Hepatocyte (in vitro differentiated cells): ENCODE measurements at regions not wholly inside any gene's neighbourhood (a gene's known extent, or its start where the extent isn't known, plus 50 kb on each side); places are given as distances from the start of the nearest gene placed in this dataset.
"Not testable (repeated sequence)": the region's sequence is repeated elsewhere in the genome, so short reads cannot be mapped to it uniquely, and the experiment has no call there.

Experiments used
- CTCF ChIP-seq: fragments of 200-600 bp; sonication (generic); IDR thresholded peaks from 2 replicates; pipeline ENCODE4 v1.5.1; 2016; ENCODE audit warnings: antibody characterized with exemption, mild to moderate bottlenecking; ENCODE audit not compliant: poor library complexity
- EZH2 ChIP-seq: fragments of 200-600 bp; sonication (generic); IDR thresholded peaks from 2 replicates; pipeline ENCODE4 v1.6.1; 2016; ENCODE audit warnings: antibody characterized with exemption, mild to moderate bottlenecking, borderline replicate concordance

GRCh38 chr17:22117401-22117800 lies 425.1 kb downstream of the KCNJ18 start:
- not testable (repeated sequence) for TF ChIP-seq CTCF, EZH2
